ENCODE measurements at regions not wholly inside any gene's neighbourhood (a gene's known extent, or its start where the extent isn't known, plus 50 kb on each side); places are given as distances from the start of the nearest gene placed in this dataset.

- H3K9me3 Mint-ChIP-seq: peaks cover 3 to 8% of the 10 kb centered on the region in 2 donors
- no peak overlapping the region for H3K27ac Mint-ChIP-seq
- TF ChIP-seq, protein P1, sequence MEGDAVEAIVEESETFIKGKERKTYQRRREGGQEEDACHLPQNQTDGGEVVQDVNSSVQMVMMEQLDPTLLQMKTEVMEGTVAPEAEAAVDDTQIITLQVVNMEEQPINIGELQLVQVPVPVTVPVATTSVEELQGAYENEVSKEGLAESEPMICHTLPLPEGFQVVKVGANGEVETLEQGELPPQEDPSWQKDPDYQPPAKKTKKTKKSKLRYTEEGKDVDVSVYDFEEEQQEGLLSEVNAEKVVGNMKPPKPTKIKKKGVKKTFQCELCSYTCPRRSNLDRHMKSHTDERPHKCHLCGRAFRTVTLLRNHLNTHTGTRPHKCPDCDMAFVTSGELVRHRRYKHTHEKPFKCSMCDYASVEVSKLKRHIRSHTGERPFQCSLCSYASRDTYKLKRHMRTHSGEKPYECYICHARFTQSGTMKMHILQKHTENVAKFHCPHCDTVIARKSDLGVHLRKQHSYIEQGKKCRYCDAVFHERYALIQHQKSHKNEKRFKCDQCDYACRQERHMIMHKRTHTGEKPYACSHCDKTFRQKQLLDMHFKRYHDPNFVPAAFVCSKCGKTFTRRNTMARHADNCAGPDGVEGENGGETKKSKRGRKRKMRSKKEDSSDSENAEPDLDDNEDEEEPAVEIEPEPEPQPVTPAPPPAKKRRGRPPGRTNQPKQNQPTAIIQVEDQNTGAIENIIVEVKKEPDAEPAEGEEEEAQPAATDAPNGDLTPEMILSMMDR (IDR thresholded peaks at IDR 0.05): no peak
- ATAC-seq (no peak), DNase-seq (no peak)
- H3K4me3 Mint-ChIP-seq: no peak overlapping the region
- H3K36me3 Mint-ChIP-seq: no peaks in the 10 kb centered on the region
- 56% methylated on average over 2 of the region's 4 CpGs for WGBS (ENCODE audit: insufficient coverage)
- no peaks in the 10 kb centered on the region for H3K36me3 ChIP-seq (ENCODE audit: control insufficient read depth, insufficient read depth, low read length)
- no peaks in the 10 kb centered on the region for H3K27me3 Mint-ChIP-seq (ENCODE audit: low read depth in 2 of 2)
- no peaks in the 10 kb centered on the region for H3K4me1 ChIP-seq (ENCODE audit: control insufficient read depth, insufficient read depth, low read length)
- no peaks in the 10 kb centered on the region for H3K27me3 ChIP-seq (ENCODE audit: control insufficient read depth, insufficient read depth, low read length)
- intact Hi-C loops (cut with micrococcal nuclease): no loop called here
- H3K9me3 ChIP-seq (ENCODE audit: control insufficient read depth, insufficient read depth, low read length): no peaks in the 10 kb centered on the region
- H3K4me1 Mint-ChIP-seq: no peaks in the 10 kb centered on the region
- no peak overlapping the region for H3K4me3 ChIP-seq (ENCODE audit: low read length)
- H3K27ac ChIP-seq (ENCODE audit: low read length): no peak overlapping the region
Measured at GRCh38 chr16:63365649-63366304, 1329.5 kb upstream of the CDH8 start.

DNA sequence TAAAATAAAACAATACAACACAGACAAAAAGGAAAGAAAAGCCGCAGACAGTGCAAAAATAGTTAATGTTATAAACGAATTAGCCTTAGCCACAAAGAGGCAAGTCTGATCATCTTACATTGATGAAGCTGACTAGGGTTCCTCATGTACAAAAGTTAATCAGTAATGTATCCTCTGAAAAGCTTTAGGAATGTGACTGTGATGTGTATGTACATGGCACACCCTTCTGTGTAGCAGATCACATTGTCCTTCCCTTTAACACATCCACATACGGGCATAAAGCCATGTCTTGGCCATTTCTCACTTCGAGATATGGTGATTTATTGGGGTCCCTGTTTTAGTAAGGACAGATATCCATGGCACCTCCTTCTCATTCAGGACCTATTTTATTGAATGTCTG is 1327.5 kb upstream of the CDH8 start:
- no peak for ATAC-seq
- WGBS (ENCODE audit: insufficient coverage): 78% methylated on average over 2 of the region's 4 CpGs
- Histone ChIP-seq H3K4me1 (ENCODE audit: control insufficient read depth, insufficient read depth, low read length) (no peaks in the 10 kb centered on the region), H3K27me3 (ENCODE audit: control insufficient read depth, insufficient read depth, low read length) (no peaks in the 10 kb centered on the region), H3K4me3 (ENCODE audit: low read length) (no peak overlapping the region), H3K27ac (ENCODE audit: low read length) (no peak overlapping the region), H3K9me3 (ENCODE audit: control insufficient read depth, insufficient read depth, low read length) (no peaks in the 10 kb centered on the region), H3K36me3 (ENCODE audit: control insufficient read depth, insufficient read depth, low read length) (no peaks in the 10 kb centered on the region)
- no peaks in the 10 kb centered on the region for H3K27me3 Mint-ChIP-seq (ENCODE audit: low read depth in 2 of 2)
- intact Hi-C loops (cut with micrococcal nuclease): no loop called here
- no peaks in the 10 kb centered on the region for H3K36me3 Mint-ChIP-seq
- H3K27ac Mint-ChIP-seq: no peak overlapping the region
- no peak overlapping the region for H3K4me3 Mint-ChIP-seq
- peaks cover 0 to 3% of the 10 kb centered on the region in 2 donors for H3K9me3 Mint-ChIP-seq
- H3K4me1 Mint-ChIP-seq: no peaks in the 10 kb centered on the region
- DNase-seq: no peak
- TF ChIP-seq, protein P1 (IDR thresholded peaks at IDR 0.05): no peak

DNA sequence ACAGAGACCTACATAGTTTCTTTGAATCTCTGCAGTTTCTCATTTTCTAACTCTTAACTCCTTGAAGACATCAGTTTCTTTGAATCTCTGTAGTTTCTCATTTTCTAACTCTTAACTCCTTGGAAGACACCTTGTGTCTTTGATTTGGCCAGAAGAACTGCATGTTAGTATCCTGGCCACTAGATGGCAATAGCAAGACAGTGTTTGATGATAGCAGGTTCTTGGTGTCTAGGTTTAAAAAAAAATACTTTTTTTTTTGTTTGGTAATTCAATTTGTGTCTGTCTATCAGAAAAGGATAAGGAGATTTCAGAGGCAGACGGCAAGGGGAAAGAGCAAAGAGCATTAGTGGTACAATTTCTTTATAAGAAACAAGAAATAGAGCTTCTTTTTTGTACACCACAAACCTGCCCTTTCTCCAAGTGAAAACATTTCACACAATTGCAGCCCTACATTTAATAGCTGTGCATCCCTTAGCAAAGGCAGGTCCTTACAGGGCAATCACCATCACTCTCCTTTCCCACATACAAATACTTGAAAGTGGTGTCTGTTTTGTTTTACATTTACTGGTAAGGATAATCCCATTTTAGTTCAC is 1324.9 kb upstream of the CDH8 start:
- intact Hi-C loops (cut with micrococcal nuclease): no loop called here
- Mint-ChIP-seq H3K27me3 (ENCODE audit: low read depth in 2 of 2) (no peaks in the 10 kb centered on the region), H3K27ac (no peak overlapping the region), H3K4me3 (no peak overlapping the region), H3K9me3 (peaks cover 5 to 7% of the 10 kb centered on the region in 2 donors), H3K36me3 (no peaks in the 10 kb centered on the region), H3K4me1 (no peaks in the 10 kb centered on the region)
- H3K4me1 ChIP-seq (ENCODE audit: control insufficient read depth, insufficient read depth, low read length): no peaks in the 10 kb centered on the region
- H3K9me3 ChIP-seq (ENCODE audit: control insufficient read depth, insufficient read depth, low read length): no peaks in the 10 kb centered on the region
- TF ChIP-seq, protein P1 (IDR thresholded peaks at IDR 0.05): no peak
- no peaks in the 10 kb centered on the region for H3K27me3 ChIP-seq (ENCODE audit: control insufficient read depth, insufficient read depth, low read length)
- H3K27ac ChIP-seq (ENCODE audit: low read length): no peak overlapping the region
- H3K36me3 ChIP-seq (ENCODE audit: control insufficient read depth, insufficient read depth, low read length): no peaks in the 10 kb centered on the region
- ATAC-seq: no peak
- peak in 1 of 2 donors; percentile 2 for DNase-seq
- WGBS (ENCODE audit: insufficient coverage): 0% methylated on average over 1 of the region's 1 CpG
- no peak overlapping the region for H3K4me3 ChIP-seq (ENCODE audit: low read length)

DNA sequence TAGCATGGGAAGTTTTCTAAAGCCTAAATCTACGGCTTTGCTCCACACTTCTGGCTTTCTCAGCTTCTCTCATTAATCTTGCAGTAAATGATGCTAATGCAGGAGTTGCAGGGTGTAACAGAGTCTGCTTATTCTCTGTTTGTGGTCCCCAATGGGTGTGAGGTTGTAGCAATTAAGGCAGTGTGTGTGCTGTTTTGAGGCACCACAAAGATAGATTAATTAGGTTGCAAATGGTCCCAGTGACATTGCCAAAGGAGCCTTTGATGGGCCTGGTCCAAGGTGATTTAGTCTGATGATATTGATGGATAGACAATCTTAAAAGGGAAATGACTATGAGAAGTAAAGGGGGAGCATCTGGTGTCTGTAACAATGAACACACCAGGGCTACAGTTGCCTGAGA is 1313.7 kb upstream of the CDH8 start:
- H3K27me3 Mint-ChIP-seq (ENCODE audit: low read depth in 2 of 2): no peaks in the 10 kb centered on the region
- H3K4me1 ChIP-seq (ENCODE audit: control insufficient read depth, insufficient read depth, low read length): no peaks in the 10 kb centered on the region
- no peaks in the 10 kb centered on the region for H3K36me3 ChIP-seq (ENCODE audit: control insufficient read depth, insufficient read depth, low read length)
- TF ChIP-seq, protein P1 (IDR thresholded peaks at IDR 0.05): no peak
- no peak overlapping the region for H3K4me3 ChIP-seq (ENCODE audit: low read length)
- H3K4me3 Mint-ChIP-seq: no peak overlapping the region
- DNase-seq (no peak), ATAC-seq (no peak)
- WGBS (ENCODE audit: insufficient coverage): 100% methylated on average over 1 of the region's 1 CpG
- peaks cover 12 to 17% of the 10 kb centered on the region in 2 donors for H3K9me3 Mint-ChIP-seq
- no peak overlapping the region for H3K27ac ChIP-seq (ENCODE audit: low read length)
- intact Hi-C loops (cut with micrococcal nuclease): no loop called here
- H3K9me3 ChIP-seq (ENCODE audit: control insufficient read depth, insufficient read depth, low read length): no peaks in the 10 kb centered on the region
- H3K4me1 Mint-ChIP-seq: no peaks in the 10 kb centered on the region
- H3K36me3 Mint-ChIP-seq: peaks cover 11% of the 10 kb centered on the region
- no peak overlapping the region for H3K27ac Mint-ChIP-seq
- H3K27me3 ChIP-seq (ENCODE audit: control insufficient read depth, insufficient read depth, low read length): no peaks in the 10 kb centered on the region

All from natural killer cell (primary cell).